ENCODE measurements at regions not wholly inside any gene's neighbourhood (a gene's known extent, or its start where the extent isn't known, plus 50 kb on each side); places are given as distances from the start of the nearest gene placed in this dataset.
"Not testable (repeated sequence)": the region's sequence is repeated elsewhere in the genome, so short reads cannot be mapped to it uniquely, and the experiment has no call there.

- no peak for DNase-seq (ENCODE audit: low read depth in 1 of 2, low spot score in 1 of 2)
- Histone ChIP-seq H3K9me3 (ENCODE audit: low read depth) (no peaks in the 10 kb centered on the region), H3K4me1 (ENCODE audit: low read depth) (no peaks in the 10 kb centered on the region), H3K27me3 (no peaks in the 10 kb centered on the region), H3K36me3 (no peaks in the 10 kb centered on the region), H3K27ac (no peak overlapping the region), H3K4me3 (no peak overlapping the region)
- no peak for TF ChIP-seq CTCF (IDR thresholded peaks at IDR 0.05; ENCODE audit: low read depth, low read length)
These were observed 125.4 kb upstream of the ANKH start for GRCh38 chr5:14996997-14997396.

- no peaks in the 10 kb centered on the region for H3K9me3 ChIP-seq (ENCODE audit: low read depth)
- H3K36me3 ChIP-seq: no peaks in the 10 kb centered on the region
- no peak for TF ChIP-seq CTCF (IDR thresholded peaks at IDR 0.05; ENCODE audit: low read depth, low read length)
- H3K27ac ChIP-seq: no peak overlapping the region
- no peaks in the 10 kb centered on the region for H3K4me1 ChIP-seq (ENCODE audit: low read depth)
- no peak for DNase-seq (ENCODE audit: low read depth in 1 of 2, low spot score in 1 of 2)
- no peak overlapping the region for H3K4me3 ChIP-seq
- no peaks in the 10 kb centered on the region for H3K27me3 ChIP-seq
These were observed 123.7 kb upstream of the ANKH start for GRCh38 chr5:14995229-14995628.

GRCh38 chr5:14993459-14994133 is 122.0 kb upstream of the ANKH start:
- H3K9me3 ChIP-seq (ENCODE audit: low read depth); DNase-seq (ENCODE audit: low read depth in 1 of 2, low spot score in 1 of 2); H3K36me3 ChIP-seq; H3K27ac ChIP-seq; H3K27me3 ChIP-seq; H3K4me1 ChIP-seq (ENCODE audit: low read depth); H3K4me3 ChIP-seq: not testable (repeated sequence)

- H3K9me3 ChIP-seq (ENCODE audit: low read depth); DNase-seq (ENCODE audit: low read depth in 1 of 2, low spot score in 1 of 2); H3K27me3 ChIP-seq; H3K4me1 ChIP-seq (ENCODE audit: low read depth); H3K36me3 ChIP-seq; H3K27ac ChIP-seq; H3K4me3 ChIP-seq: not testable (repeated sequence)
These were observed 121.3 kb upstream of the ANKH start for GRCh38 chr5:14992751-14993458.

GRCh38 chr5:14988223-14988622 is 116.6 kb upstream of the ANKH start:
- H3K4me3 ChIP-seq: no peak overlapping the region
- H3K27me3 ChIP-seq: no peaks in the 10 kb centered on the region
- H3K9me3 ChIP-seq (ENCODE audit: low read depth): no peaks in the 10 kb centered on the region
- no peak for DNase-seq (ENCODE audit: low read depth in 1 of 2, low spot score in 1 of 2)
- TF ChIP-seq CTCF (IDR thresholded peaks at IDR 0.05; ENCODE audit: low read depth, low read length): no peak
- no peak overlapping the region for H3K27ac ChIP-seq
- H3K36me3 ChIP-seq: no peaks in the 10 kb centered on the region
- no peaks in the 10 kb centered on the region for H3K4me1 ChIP-seq (ENCODE audit: low read depth)

GRCh38 chr5:14986413-14986812 is 114.8 kb upstream of the ANKH start:
- no peak for TF ChIP-seq CTCF (IDR thresholded peaks at IDR 0.05; ENCODE audit: low read depth, low read length)
- H3K27ac ChIP-seq: no peak overlapping the region
- H3K27me3 ChIP-seq: no peaks in the 10 kb centered on the region
- no peak overlapping the region for H3K4me3 ChIP-seq
- H3K9me3 ChIP-seq (ENCODE audit: low read depth): no peaks in the 10 kb centered on the region
- no peaks in the 10 kb centered on the region for H3K4me1 ChIP-seq (ENCODE audit: low read depth)
- no peaks in the 10 kb centered on the region for H3K36me3 ChIP-seq
- no peak for DNase-seq (ENCODE audit: low read depth in 1 of 2, low spot score in 1 of 2)
